HL-60 (cell line): ENCODE measurements at regions not wholly inside any gene's neighbourhood (a gene's known extent, or its start where the extent isn't known, plus 50 kb on each side); places are given as distances from the start of the nearest gene placed in this dataset.

Experiments
- CTCF ChIP-seq: IDR thresholded peaks from one replicate; pipeline ENCODE4 v1.5.1; 2011; ENCODE audit warnings: low read length, control low read depth, inconsistent platforms; ENCODE audit not compliant: insufficient read depth
- GABPA ChIP-seq: IDR thresholded peaks from 2 replicates; pipeline ENCODE4 v1.6.1; 2012; ENCODE audit warnings: low read depth
- POLR2AphosphoS5 ChIP-seq: IDR thresholded peaks from 2 replicates; pipeline ENCODE4 v1.6.1; 2012; ENCODE audit warnings: low read depth
- REST ChIP-seq: IDR thresholded peaks from 2 replicates; pipeline ENCODE4 v1.6.1; 2012; ENCODE audit warnings: low read depth; ENCODE audit not compliant: insufficient replicate concordance
- SPI1 ChIP-seq: IDR thresholded peaks from 2 replicates; pipeline ENCODE4 v1.6.1; 2012; ENCODE audit warnings: low read depth, mild to moderate bottlenecking, borderline replicate concordance

GRCh38 chr21:14754259-14754604, 208.1 kb upstream of the SAMSN1 start:
- TF ChIP-seq CTCF (no peak), POLR2AphosphoS5 (no peak), SPI1 (no peak), REST (no peak), GABPA (no peak)
